ENCODE measurements at regions not wholly inside any gene's neighbourhood (a gene's known extent, or its start where the extent isn't known, plus 50 kb on each side); places are given as distances from the start of the nearest gene placed in this dataset.

DNA sequence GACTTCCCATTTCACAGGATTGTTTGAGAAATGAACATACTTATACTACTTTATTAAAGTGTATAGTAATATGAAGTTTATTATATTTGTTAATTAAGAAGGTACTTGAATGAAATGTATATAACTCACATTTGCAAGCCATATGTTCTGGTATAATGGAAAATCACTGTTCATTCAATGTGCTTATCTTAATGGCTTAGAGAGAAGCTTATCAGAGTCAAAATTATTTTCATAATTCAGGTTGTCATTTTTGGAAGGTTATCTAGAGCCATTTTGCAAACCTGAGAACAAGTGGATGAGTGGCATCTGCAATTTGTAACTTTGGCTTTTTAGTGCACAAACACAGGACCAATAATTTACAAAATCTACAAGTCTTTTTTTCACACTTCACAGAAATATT lies 621.0 kb downstream of the ARL4A start:
- no peak for ATAC-seq
- Mint-ChIP-seq H3K27me3 (no peaks in the 10 kb centered on the region), H3K4me1 (ENCODE audit: low read depth in 2 of 2) (no peaks in the 10 kb centered on the region), H3K9me3 (peaks cover 14% of the 10 kb centered on the region), H3K4me3 (no peak overlapping the region), H3K36me3 (no peaks in the 10 kb centered on the region), H3K27ac (no peak overlapping the region)
- DNase-seq (ENCODE audit: low spot score): no peak

DNA sequence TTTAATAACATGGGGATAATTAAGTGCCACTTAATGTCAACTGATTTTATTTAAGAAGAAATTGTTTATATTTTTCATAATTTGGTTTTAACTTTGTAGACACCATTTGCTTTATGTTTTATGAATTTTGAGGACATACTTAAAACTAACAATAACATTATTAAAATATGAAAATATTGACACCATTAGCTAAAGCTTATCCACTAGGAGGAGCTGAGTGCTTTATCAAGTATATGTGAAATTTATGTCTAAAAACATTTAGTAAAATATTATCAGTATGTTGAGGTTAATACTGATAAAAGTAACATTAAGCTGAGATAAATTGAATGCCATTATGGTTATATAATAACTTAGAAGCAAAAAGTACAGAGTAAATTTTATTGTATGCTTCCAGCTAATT lies 622.1 kb downstream of the ARL4A start:
- H3K4me1 Mint-ChIP-seq (ENCODE audit: low read depth in 2 of 2): no peaks in the 10 kb centered on the region
- no peaks in the 10 kb centered on the region for H3K36me3 Mint-ChIP-seq
- ATAC-seq: no peak
- peaks cover 14% of the 10 kb centered on the region for H3K9me3 Mint-ChIP-seq
- no peak overlapping the region for H3K4me3 Mint-ChIP-seq
- H3K27me3 Mint-ChIP-seq: no peaks in the 10 kb centered on the region
- DNase-seq (ENCODE audit: low spot score): no peak
- H3K27ac Mint-ChIP-seq: no peak overlapping the region

DNA sequence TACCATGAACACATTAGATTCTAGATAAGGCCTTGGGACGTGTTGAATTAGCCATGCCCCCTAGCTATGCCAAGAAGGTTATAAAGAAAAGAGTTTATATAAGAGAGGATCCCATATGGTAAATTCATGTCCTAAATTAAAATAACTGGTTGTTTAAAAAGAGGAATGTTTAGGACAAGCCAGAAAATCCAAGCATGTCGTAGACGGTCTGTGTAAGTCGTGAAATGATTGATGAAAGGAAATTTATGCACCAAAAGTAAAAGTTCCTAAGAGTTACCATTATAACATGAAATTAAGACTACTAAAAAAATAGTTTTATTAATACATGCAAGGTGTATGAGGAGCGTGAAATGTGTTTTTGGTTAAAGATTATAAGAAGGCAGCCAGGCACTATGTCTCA lies 624.9 kb downstream of the ARL4A start:
- H3K9me3 Mint-ChIP-seq: peaks cover 6% of the 10 kb centered on the region
- DNase-seq (ENCODE audit: low spot score) (no peak), ATAC-seq (no peak)
- no peaks in the 10 kb centered on the region for H3K36me3 Mint-ChIP-seq
- no peaks in the 10 kb centered on the region for H3K27me3 Mint-ChIP-seq
- no peaks in the 10 kb centered on the region for H3K4me1 Mint-ChIP-seq (ENCODE audit: low read depth in 2 of 2)
- H3K4me3 Mint-ChIP-seq: no peak overlapping the region
- no peak overlapping the region for H3K27ac Mint-ChIP-seq

GRCh38 chr7:13320333-13320732 lies 632.9 kb downstream of the ARL4A start:
- ATAC-seq (no peak), DNase-seq (ENCODE audit: low spot score) (no peak)
- Mint-ChIP-seq H3K27me3 (no peaks in the 10 kb centered on the region), H3K36me3 (no peaks in the 10 kb centered on the region), H3K27ac (no peak overlapping the region), H3K9me3 (no peaks in the 10 kb centered on the region), H3K4me3 (no peak overlapping the region), H3K4me1 (ENCODE audit: low read depth in 2 of 2) (no peaks in the 10 kb centered on the region)

DNA sequence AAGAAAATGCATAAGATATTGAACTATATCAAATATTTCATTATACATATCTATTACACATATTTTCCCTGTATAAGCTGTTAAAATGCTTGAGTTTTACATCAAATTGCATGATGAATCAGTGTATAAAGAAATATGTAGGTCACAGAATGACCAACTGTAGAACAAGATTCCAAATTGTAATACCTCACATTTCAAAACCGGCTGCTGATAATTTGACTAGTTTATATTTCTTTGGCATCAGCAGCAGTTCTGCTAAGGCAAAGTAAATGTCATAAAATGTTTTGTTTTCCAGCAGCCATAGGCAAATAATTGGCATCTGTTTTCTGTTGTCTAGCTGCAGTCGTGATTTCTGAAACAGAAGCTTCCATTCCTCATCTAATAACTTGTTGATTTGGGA lies 633.9 kb downstream of the ARL4A start:
- Mint-ChIP-seq H3K9me3 (no peaks in the 10 kb centered on the region), H3K4me3 (no peak overlapping the region), H3K27ac (no peak overlapping the region), H3K4me1 (ENCODE audit: low read depth in 2 of 2) (no peaks in the 10 kb centered on the region), H3K27me3 (no peaks in the 10 kb centered on the region), H3K36me3 (no peaks in the 10 kb centered on the region)
- DNase-seq (ENCODE audit: low spot score): no peak
- no peak for ATAC-seq

DNA sequence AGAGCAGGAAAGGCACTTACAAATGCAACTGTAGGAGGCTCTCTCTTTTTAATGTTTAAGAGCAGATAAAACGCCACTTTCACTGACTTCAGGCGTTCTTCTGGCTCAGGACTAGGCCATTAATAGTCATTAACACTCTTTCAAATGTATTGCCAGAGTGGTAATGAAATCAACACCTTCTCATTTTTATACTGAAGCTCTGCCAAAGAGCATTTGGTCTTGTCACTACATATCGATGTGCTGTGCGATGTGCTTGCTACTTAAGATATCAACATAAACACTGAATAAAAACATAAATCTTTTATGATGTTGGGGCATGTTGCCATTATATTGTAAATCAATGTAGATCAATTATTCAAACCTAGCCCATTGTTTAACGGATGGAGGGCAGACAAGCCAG lies 634.7 kb downstream of the ARL4A start:
- no peak for ATAC-seq
- Mint-ChIP-seq H3K4me3 (no peak overlapping the region), H3K9me3 (no peaks in the 10 kb centered on the region), H3K27ac (no peak overlapping the region), H3K36me3 (no peaks in the 10 kb centered on the region), H3K4me1 (ENCODE audit: low read depth in 2 of 2) (no peaks in the 10 kb centered on the region), H3K27me3 (no peaks in the 10 kb centered on the region)
- no peak for DNase-seq (ENCODE audit: low spot score)

DNA sequence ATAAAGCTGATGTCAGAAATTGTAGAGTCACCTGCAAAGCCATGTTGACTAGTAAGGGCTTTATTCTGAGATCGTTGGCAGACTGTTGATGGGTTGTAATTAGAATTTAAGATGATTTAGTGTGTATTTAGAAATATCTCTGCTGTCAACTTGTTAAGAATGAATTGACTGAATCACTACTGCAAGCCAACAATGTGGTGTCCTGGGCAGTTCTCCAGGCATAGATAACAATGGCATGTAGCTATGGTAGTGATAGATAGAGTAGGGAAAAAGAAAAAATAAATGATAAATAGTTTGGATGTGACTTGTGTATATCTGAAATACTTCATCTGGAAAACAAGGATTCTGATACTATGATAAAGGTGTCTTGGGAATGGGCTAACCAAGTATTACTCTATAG lies 640.2 kb downstream of the ARL4A start:
- ATAC-seq: no peak
- no peak overlapping the region for H3K27ac Mint-ChIP-seq
- H3K4me1 Mint-ChIP-seq (ENCODE audit: low read depth in 2 of 2): no peaks in the 10 kb centered on the region
- H3K4me3 Mint-ChIP-seq: no peak overlapping the region
- H3K36me3 Mint-ChIP-seq: no peaks in the 10 kb centered on the region
- no peak for DNase-seq (ENCODE audit: low spot score)
- peaks cover 9% of the 10 kb centered on the region for H3K9me3 Mint-ChIP-seq
- H3K27me3 Mint-ChIP-seq: no peaks in the 10 kb centered on the region

DNA sequence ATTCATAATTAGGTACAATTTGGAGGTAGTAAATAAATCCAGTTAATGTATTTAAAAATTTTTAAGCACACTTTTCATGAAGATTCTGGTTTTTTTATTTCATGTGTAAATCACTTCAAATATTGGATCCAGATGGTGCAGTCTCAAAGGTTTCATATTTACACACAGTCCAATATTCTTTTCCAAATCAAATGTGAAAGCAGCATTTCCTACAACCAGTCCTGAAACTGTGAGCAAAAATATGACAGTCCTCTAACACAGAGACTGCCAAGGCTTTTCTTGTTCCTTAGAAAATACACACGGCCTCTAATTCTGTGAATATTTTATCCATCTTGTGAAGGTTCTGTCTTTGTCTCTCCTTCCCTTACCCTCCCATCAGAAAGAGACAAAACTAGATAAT lies 645.9 kb downstream of the ARL4A start:
- Mint-ChIP-seq H3K36me3 (no peaks in the 10 kb centered on the region), H3K4me1 (ENCODE audit: low read depth in 2 of 2) (no peaks in the 10 kb centered on the region), H3K27ac (no peak overlapping the region), H3K4me3 (no peak overlapping the region), H3K27me3 (no peaks in the 10 kb centered on the region), H3K9me3 (peaks cover 9% of the 10 kb centered on the region)
- ATAC-seq (no peak), DNase-seq (ENCODE audit: low spot score) (no peak)

DNA sequence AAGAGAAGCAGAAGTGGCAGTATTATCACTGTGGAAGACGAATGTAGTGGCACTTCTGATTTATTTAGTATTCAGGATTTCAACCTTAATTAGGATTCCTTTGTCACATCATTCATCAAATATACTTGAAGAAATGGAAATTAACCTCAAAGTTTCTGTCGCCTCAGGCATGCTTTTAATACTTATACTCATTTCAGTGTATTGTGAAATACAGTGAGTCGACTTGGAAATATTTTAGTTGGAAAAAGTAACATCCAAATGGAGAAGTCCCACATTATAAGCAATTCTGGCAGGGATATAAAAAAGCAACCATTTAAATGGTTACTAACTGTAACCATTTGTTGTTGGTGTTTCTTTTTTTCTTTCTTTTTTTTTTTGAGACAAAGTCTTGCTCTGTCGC lies 648.8 kb downstream of the ARL4A start:
- H3K27ac Mint-ChIP-seq: no peak overlapping the region
- no peaks in the 10 kb centered on the region for H3K4me1 Mint-ChIP-seq (ENCODE audit: low read depth in 2 of 2)
- DNase-seq (ENCODE audit: low spot score): no peak

GRCh38 chr7:13352677-13353076 lies 636.8 kb downstream of the ETV1 start:
- ATAC-seq (no peak), DNase-seq (ENCODE audit: low spot score) (no peak)
- H3K27me3 Mint-ChIP-seq: no peaks in the 10 kb centered on the region
- no peaks in the 10 kb centered on the region for H3K9me3 Mint-ChIP-seq
- no peaks in the 10 kb centered on the region for H3K4me1 Mint-ChIP-seq (ENCODE audit: low read depth in 2 of 2)
- H3K27ac Mint-ChIP-seq: no peak overlapping the region
- H3K36me3 Mint-ChIP-seq: no peaks in the 10 kb centered on the region
- no peak overlapping the region for H3K4me3 Mint-ChIP-seq

More for the DNA sequence above, 648.8 kb downstream of the ARL4A start:
- H3K9me3 Mint-ChIP-seq: peaks cover 5% of the 10 kb centered on the region
- H3K27me3 Mint-ChIP-seq: no peaks in the 10 kb centered on the region
- no peaks in the 10 kb centered on the region for H3K36me3 Mint-ChIP-seq
- H3K4me3 Mint-ChIP-seq: no peak overlapping the region
- no peak for ATAC-seq

DNA sequence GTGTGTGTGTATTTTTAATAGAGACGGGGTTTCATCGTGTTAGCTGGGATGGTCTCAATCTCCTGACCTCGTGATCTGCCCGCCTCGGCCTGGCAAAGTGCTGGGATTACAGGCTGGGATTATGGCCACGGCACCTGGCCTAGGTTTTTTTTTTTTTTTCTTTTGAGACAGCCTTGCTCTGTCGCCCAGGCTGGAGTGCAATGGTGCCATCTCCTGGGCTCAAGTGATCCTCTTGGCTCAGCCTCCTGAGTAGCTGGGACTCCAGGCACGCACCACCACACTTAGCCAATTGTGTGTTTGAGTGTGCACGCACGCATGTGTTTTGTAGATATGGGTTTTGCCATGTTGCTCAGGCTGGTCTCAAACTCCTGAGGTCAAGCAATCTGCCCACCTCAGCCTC lies 629.8 kb downstream of the ETV1 start:
- DNase-seq (ENCODE audit: low spot score): no peak
- Mint-ChIP-seq H3K27me3 (no peaks in the 10 kb centered on the region), H3K4me3 (no peak overlapping the region), H3K9me3 (peaks cover 3% of the 10 kb centered on the region), H3K4me1 (ENCODE audit: low read depth in 2 of 2) (no peaks in the 10 kb centered on the region), H3K36me3 (no peaks in the 10 kb centered on the region), H3K27ac (no peak overlapping the region)
- ATAC-seq: no peak

DNA sequence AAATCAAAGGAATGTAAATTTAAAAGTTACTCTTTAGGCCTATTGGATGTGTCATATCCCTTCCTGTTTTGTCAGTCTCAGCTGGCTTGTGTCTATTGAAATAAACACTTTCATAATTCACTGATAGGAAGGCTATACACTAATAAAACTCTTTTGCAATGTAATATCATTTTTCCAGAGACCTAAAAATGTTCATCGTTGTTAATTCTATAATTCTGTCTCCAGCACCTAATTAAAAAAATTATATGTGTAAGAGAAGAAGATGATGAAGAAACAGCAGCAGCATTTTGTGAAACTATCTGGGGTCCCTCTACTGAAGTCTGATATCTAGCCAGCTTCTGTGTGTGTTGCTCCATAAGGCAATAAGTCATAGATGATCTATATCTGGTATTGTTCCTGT lies 602.7 kb downstream of the ETV1 start:
- Mint-ChIP-seq H3K27ac (no peak overlapping the region), H3K9me3 (peaks cover 6% of the 10 kb centered on the region), H3K27me3 (no peaks in the 10 kb centered on the region), H3K36me3 (no peaks in the 10 kb centered on the region), H3K4me1 (ENCODE audit: low read depth in 2 of 2) (no peaks in the 10 kb centered on the region), H3K4me3 (no peak overlapping the region)
- ATAC-seq: no peak
- no peak for DNase-seq (ENCODE audit: low spot score)

- Mint-ChIP-seq H3K36me3 (no peaks in the 10 kb centered on the region), H3K27me3 (no peaks in the 10 kb centered on the region), H3K4me3 (no peak overlapping the region), H3K9me3 (peaks cover 3% of the 10 kb centered on the region), H3K27ac (no peak overlapping the region), H3K4me1 (ENCODE audit: low read depth in 2 of 2) (no peaks in the 10 kb centered on the region)
- ATAC-seq: no peak
- no peak for DNase-seq (ENCODE audit: low spot score)
Observed at GRCh38 chr7:13407911-13408310, 581.6 kb downstream of the ETV1 start.

- Mint-ChIP-seq H3K27ac (no peak overlapping the region), H3K27me3 (no peaks in the 10 kb centered on the region), H3K4me1 (ENCODE audit: low read depth in 2 of 2) (no peaks in the 10 kb centered on the region), H3K4me3 (no peak overlapping the region), H3K36me3 (no peaks in the 10 kb centered on the region), H3K9me3 (peaks cover 3% of the 10 kb centered on the region)
- ATAC-seq: no peak
- DNase-seq (ENCODE audit: low spot score): no peak
Observed at GRCh38 chr7:13411151-13411550, 578.3 kb downstream of the ETV1 start.

GRCh38 chr7:13411636-13412035 lies 577.8 kb downstream of the ETV1 start:
- ATAC-seq (no peak), DNase-seq (ENCODE audit: low spot score) (no peak)
- peaks cover 3% of the 10 kb centered on the region for H3K9me3 Mint-ChIP-seq
- no peaks in the 10 kb centered on the region for H3K36me3 Mint-ChIP-seq
- H3K27ac Mint-ChIP-seq: no peak overlapping the region
- no peak overlapping the region for H3K4me3 Mint-ChIP-seq
- H3K27me3 Mint-ChIP-seq: no peaks in the 10 kb centered on the region
- H3K4me1 Mint-ChIP-seq (ENCODE audit: low read depth in 2 of 2): no peaks in the 10 kb centered on the region

Measured in natural killer cell treated with Interleukin-12 subunit alpha and Interleukin-12 subunit beta and Interleukin-15 and Interleukin-18, amount 100 ng/mL, for 72 hours (primary cell).